ENCODE measurements at regions not wholly inside any gene's neighbourhood (a gene's known extent, or its start where the extent isn't known, plus 50 kb on each side); places are given as distances from the start of the nearest gene placed in this dataset.

DNA sequence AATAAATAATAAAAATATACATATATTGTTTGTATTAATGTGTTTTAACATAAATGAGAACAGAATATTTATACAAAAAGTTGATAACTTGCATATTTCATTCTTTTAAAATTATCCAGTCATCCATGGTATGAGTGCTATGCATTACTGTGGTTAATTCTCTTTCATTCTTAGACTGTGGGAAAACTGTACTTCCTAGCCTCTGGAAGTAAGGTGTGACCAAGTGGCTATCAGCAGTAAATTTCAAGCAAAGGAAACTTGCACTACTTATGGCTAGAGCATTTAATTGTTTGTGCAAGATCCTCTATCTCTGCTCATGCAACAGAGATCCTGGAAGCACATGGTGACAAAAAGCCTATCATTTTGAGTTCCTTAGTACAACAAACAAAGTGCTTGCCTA lies 1054.5 kb upstream of the PABPC4L start:
- in situ Hi-C loops (cut with HindIII; ENCODE audit: low pct_ligation_motif_present, low pct_unique_long_range_greater_than_20kb, low sequenced_read_pairs) = no loop called here
- DNase-seq = no peak

DNA sequence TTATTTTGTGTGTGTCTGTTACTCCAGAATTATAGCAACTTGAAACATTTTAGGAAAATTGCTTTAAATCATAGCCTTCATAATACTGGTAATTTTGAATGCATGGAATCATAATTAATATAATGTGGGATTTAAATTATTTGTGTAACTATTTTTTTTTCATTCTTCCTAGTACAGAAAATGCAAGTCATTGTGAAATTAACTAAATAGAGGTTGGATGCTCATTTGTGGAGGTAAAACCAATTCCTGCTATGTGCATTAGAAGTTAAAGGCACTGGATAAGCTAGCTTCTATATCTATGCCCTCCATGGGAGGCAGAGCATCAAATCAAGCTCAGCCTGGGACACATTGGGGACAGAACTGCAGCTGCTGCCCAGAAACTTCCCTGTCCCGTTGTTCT lies 1048.5 kb upstream of the PABPC4L start:
- in situ Hi-C loops (cut with HindIII; ENCODE audit: low pct_ligation_motif_present, low pct_unique_long_range_greater_than_20kb, low sequenced_read_pairs) = no loop called here
- no peak for DNase-seq

DNA sequence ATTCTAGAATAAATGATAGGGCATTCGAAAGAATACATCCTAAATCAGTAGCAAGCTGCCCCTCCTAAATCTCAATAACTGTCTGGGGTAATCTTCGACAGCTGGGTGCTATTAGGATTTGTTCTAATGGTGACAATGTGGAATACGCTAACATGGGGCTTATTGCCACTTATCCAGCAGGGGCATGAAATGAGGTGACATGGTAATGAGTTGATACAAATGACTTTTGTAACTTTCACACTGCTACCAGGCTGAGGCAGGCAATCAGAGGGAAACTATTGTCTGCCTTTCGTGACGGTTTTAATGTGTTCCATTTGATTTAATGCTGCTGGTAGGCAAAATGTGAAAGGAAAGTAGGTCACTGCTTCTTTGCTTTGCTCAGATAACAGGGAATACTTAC lies 1047.4 kb upstream of the PABPC4L start:
- no peak for DNase-seq

DNA sequence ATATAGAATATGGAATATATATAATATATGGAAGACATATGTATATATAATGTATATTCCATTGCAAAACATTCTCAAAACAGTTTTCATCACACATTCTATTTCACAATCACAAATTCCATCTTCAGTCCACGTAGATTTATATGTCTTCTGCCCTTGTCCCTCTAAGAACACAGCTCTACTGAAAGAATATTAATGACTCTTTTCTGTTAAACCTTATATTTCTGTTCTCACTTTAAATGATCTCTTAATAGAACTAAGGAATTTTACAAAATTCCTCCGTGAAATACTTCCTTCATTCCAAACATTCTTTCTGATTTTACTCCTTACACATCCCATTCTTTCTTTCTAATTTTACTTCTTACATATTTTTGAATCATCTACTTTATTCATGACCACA lies 1043.1 kb upstream of the PABPC4L start:
- DNase-seq = no peak
- in situ Hi-C loops (cut with HindIII; ENCODE audit: low pct_ligation_motif_present, low pct_unique_long_range_greater_than_20kb, low sequenced_read_pairs) = no loop called here

More for the DNA sequence above, 1047.4 kb upstream of the PABPC4L start:
- in situ Hi-C loops (cut with HindIII; ENCODE audit: low pct_ligation_motif_present, low pct_unique_long_range_greater_than_20kb, low sequenced_read_pairs) = no loop called here

DNA sequence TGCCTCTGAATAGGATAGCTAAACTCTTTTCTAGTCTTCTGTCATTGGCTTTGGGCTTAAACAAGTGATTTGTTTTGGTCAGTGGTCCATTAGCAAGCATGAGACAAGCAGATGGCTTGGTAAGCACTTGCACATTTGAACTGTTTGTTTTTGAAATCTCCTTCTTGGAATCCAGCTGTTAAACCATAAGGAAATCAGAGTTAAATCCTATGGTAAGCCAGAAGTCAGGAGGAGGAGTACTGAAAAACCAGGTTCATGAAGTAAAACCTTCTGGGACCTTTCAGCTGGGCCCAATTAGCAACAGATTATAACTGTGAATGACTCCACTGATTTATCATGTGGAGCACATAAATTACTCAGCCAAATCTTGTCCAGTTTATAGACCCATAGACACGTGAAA lies 1042.5 kb upstream of the PABPC4L start:
- DNase-seq = no peak
- in situ Hi-C loops (cut with HindIII; ENCODE audit: low pct_ligation_motif_present, low pct_unique_long_range_greater_than_20kb, low sequenced_read_pairs) = no loop called here

DNA sequence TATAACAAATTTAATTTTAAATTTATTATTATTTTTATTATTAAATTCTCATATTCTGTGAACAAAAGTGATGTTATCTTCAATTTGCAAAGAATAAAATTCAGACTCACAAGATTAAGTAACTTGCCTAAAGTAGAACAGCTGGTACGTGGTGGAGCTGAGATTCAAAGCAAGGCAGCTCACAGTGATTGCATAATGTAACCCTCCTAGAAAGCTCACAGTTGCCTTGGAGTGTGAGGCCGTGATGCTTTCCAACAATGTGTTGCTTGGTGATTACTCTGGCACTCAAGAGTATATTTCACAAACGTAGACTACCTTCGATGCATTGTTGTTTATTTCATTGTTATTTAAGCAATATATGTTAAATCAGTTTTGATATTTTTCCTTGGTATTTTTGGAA lies 1039.2 kb upstream of the PABPC4L start:
- DNase-seq = no peak
- in situ Hi-C loops (cut with HindIII; ENCODE audit: low pct_ligation_motif_present, low pct_unique_long_range_greater_than_20kb, low sequenced_read_pairs) = no loop called here

DNA sequence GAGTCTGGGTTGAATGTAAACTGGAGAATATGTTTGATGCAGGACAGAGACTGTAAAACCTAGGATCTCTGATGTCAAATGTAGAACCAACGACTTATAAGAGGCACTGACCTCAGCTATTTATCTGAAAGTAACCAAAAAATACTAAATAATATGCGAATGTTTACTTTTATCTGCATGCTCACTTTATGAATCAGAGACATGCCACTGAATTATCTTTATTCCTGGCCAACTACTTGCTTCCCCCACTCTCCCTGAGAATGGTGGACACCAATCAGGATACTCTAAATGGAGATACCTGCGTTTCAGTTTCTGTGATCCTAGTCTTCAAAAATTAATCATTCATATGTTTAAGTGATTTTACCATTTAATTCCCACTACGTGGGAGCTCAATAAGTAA lies 1038.4 kb upstream of the PABPC4L start:
- no peak for DNase-seq
- in situ Hi-C loops (cut with HindIII; ENCODE audit: low pct_ligation_motif_present, low pct_unique_long_range_greater_than_20kb, low sequenced_read_pairs) = no loop called here

DNA sequence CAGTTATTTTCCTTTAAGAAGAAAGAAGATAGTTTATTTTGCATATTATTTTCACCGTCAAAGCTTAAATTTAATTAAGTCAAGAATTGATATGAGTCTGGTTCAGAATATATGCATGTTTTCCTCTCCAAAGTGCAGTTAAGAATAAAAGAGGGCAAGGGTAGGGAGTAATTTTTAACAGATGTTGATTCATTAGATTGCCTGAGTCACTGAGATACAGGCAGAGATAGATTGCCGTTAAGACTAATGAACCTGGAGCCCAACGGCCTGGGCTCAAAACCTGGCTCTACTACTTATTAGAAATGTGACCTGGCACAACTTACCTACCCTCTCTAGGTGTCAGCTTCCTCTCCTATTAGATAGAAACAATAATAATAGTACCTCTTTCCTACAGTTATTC lies 1037.4 kb upstream of the PABPC4L start:
- in situ Hi-C loops (cut with HindIII; ENCODE audit: low pct_ligation_motif_present, low pct_unique_long_range_greater_than_20kb, low sequenced_read_pairs) = no loop called here
- DNase-seq = no peak

DNA sequence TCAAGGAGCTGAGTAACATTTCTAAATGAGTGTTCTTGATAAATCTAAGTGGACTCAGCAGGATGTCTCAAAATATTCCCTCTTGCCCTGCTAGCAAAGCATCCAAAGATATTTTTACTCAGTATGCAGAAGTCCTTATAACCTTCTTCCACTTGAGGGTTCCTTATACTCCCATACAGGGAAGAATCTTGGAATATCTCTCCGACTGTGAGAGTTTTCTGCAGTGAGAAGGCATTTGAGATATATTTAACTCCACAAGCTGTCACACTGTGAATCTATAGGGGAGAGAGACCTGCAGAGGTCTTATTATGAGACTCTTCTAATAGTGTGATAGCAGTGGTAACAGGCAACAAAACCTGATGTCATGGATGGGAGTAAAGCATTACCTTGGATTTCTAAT lies 1034.5 kb upstream of the PABPC4L start:
- in situ Hi-C loops (cut with HindIII; ENCODE audit: low pct_ligation_motif_present, low pct_unique_long_range_greater_than_20kb, low sequenced_read_pairs) = no loop called here
- DNase-seq = no peak

DNA sequence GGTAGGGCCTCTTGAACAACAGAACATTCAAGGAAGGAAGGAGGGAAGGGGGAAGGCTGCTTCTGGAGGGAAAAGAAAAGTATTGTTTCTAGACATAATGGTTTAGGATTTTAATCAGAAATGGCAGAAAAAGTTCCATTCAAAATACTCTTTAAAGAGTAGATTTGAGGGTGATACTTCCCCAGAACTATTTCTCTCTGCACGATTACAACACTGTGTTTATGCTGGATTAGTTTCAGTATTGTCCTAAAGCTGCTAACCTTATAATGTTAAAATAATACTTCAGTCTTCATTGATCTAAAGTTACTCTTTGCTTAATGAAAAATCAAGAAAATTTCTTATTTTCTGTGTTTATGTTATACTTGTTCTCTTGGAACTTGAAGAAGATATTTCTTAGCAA lies 1026.3 kb upstream of the PABPC4L start:
- no peak for DNase-seq
- in situ Hi-C loops (cut with HindIII; ENCODE audit: low pct_ligation_motif_present, low pct_unique_long_range_greater_than_20kb, low sequenced_read_pairs) = no loop called here

DNA sequence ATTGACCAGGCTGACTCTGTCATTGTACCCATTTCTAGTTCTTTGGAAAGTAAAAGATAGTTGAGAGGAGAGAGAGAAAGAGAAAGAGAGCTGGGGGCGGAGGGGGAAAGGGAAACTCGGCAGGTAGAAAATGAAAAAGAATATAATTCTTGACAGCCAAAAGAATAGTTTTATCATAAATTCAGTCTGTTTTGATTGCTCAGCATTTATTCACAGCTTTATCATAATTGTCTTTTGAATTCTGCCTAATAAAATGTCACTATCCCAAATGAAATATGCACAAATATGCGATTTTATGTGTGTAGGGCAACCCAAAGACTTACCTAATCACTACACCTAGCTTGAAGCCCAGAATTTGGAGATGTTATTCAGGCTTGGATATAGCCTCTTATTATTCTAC lies 1024.0 kb upstream of the PABPC4L start:
- in situ Hi-C loops (cut with HindIII; ENCODE audit: low pct_ligation_motif_present, low pct_unique_long_range_greater_than_20kb, low sequenced_read_pairs) = no loop called here
- no peak for DNase-seq

DNA sequence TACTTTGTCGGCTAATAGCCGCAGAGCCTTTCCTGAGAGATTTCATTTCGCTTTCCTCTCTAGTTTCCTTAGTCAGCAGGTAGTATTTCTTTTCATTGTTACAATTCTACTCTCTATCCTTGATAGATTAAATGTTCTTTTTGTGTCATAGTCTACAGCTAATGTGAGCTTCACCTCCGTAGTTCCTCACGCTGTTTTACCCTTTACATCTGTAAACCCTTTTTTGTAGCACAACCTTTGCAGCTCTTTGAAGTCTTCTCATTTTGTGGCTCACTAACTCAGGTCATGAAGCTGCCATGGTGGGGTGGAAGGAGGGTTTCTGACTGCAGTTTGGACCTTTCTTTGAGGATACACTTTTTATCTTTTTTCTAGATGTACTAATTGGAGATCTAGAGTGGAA lies 1008.8 kb upstream of the PABPC4L start:
- in situ Hi-C loops (cut with HindIII; ENCODE audit: low pct_ligation_motif_present, low pct_unique_long_range_greater_than_20kb, low sequenced_read_pairs) = no loop called here
- DNase-seq = no peak

DNA sequence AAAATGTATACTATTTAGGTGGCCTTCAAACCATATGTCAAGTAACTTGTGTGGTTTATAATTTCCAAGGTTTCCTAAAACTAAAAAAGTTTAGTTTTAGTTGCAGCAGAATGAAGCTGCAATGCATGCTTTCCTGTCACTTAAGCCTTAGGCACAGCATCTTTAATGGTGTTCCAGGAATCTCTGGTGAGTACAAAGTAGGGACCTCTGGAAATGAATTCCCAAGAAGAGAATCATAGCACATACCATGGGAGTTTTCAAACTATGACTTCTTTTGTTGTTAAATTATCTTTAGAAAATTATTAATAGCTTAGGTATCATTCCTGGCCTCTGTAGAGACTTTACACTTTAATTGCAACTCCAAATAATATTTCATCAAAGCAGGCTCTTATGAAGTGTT lies 1005.9 kb upstream of the PABPC4L start:
- DNase-seq = no peak
- in situ Hi-C loops (cut with HindIII; ENCODE audit: low pct_ligation_motif_present, low pct_unique_long_range_greater_than_20kb, low sequenced_read_pairs) = no loop called here

DNA sequence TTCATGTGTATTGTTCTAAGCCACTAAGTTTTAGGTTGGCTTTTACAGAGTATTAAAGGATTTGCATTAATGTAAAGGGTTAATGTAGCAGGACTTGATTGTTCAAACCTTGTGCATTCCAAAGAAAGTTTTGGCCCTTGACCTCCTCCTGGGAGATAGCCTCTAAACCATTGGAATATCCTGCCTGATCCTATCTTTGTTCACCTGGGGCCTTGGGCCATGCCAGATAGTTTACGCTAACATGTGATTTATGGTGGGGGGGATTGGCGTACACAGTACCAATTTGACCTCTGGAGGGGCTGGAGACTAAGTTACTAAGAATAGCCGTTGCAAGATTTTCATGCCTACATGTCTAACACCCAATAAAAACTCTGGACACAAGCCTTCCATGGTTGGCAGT lies 1002.7 kb upstream of the PABPC4L start:
- in situ Hi-C loops (cut with HindIII; ENCODE audit: low pct_ligation_motif_present, low pct_unique_long_range_greater_than_20kb, low sequenced_read_pairs) = no loop called here
- DNase-seq = no peak

DNA sequence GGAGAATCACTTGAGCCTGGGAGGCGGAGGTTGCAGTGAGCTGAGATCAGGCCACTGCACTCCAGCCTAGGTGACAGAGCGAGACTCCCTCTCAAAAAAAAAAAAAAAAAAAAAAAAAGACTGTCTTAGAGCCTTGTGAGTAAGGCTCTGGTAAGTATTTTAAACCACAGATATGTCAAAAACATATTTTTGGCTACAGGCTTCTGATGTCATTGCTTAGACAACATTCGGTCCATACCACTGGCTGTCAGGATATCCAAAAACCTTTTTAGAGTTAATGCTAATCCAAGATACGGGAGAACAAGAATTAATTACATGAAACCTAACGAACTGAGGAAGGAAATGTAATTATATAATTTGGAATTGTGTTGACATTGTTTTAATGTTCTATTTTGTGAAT lies 999.5 kb upstream of the PABPC4L start:
- DNase-seq = no peak
- in situ Hi-C loops (cut with HindIII; ENCODE audit: low pct_ligation_motif_present, low pct_unique_long_range_greater_than_20kb, low sequenced_read_pairs) = no loop called here

DNA sequence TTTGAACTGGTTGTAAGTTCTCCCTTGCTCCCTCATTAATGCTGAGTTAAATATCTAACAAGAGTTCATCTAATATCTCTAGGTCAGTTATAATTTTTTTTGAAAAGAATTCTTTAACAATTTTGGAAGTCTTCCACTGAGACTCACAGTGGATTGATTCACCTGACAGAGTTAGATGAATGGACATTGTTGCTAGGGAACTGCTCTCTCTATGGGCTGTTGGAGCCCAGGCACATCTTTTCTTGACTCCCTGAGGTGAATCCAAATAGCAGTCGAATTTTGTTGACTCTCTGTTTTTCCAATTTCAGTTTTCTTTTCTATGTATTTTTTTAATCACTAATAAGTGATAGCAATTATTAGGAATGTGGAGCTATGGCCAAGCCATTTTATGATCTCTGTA lies 996.1 kb upstream of the PABPC4L start:
- DNase-seq = no peak
- in situ Hi-C loops (cut with HindIII; ENCODE audit: low pct_ligation_motif_present, low pct_unique_long_range_greater_than_20kb, low sequenced_read_pairs) = no loop called here

DNA sequence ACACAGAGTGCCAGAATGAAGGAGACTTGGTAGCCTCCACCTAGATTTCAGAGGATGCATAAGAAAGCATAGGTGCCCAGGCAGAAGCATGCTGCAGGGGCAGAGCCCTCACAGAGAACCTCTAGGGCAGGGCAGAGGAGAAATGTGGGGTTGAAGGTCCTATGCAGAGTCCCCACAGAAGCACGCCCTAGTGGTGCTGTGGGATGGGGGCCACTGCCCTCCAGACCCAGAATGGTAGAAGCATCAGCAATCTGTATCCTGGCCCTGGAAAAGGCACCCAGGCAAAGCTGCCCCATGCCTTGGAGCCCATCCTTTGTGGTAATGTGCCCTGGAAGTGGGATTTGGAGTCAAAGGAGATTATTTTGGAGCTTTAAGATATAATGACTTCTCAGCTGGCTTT lies 992.9 kb upstream of the PABPC4L start:
- DNase-seq = no peak
- in situ Hi-C loops (cut with HindIII; ENCODE audit: low pct_ligation_motif_present, low pct_unique_long_range_greater_than_20kb, low sequenced_read_pairs) = no loop called here

DNA sequence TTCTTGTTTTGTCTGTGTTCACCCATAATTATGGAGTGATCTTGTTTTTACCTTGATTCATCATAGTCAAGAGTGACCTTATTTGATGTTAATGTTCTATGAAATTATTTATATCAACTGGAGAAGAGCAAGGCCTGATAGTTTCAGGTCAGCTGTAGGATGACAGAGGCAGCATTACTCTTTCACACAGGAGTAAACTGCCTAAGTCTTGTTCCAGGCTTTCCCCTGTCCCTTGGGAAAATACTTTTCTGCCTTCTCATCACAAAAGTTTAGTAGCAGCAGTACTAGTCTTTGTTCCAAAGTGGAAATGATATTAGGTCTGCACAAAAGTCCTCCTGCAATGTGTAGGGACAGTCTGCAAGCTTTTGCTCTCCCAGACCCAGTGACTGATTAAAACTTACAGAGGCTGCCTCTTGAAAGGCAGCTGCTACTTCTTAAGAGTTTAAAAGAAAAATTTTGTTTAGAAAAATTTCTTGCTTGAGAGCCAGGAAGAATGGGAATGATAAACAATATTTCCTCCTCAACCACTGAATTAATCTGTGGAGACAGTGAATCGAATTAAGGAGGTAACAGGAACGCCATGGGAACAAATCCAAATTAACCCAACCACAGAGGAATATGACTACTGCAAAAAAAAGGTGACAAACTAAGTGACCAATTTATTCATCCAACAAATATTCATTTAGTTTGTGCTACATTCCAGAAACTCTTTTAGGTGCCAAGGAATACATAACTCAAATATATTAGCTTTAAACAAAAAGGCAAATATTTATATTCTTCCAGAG lies 991.4 kb upstream of the PABPC4L start:
- DNase-seq = no peak

DNA sequence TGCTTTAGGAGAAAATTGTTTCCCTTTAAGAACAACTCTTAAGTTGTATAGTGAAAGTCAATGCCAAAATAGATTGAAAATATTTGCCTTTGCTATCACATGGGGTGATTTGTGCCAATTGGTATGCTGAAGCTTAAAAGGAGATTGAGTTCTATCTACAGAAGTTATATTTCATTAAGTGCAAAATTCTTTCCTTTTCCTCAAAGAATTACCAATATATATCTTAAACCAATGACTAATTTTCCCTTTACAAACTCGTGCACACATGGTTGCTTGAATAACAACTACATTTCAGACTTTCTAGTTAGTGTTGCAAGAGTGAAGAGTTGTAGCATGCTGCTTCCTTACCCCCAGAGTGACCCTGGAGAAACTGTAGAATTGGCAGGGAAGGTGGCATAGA lies 990.0 kb upstream of the PABPC4L start:
- in situ Hi-C loops (cut with HindIII; ENCODE audit: low pct_ligation_motif_present, low pct_unique_long_range_greater_than_20kb, low sequenced_read_pairs) = no loop called here
- no peak for DNase-seq

More for the DNA sequence above, 991.4 kb upstream of the PABPC4L start:
- in situ Hi-C loops (cut with HindIII; ENCODE audit: low pct_ligation_motif_present, low pct_unique_long_range_greater_than_20kb, low sequenced_read_pairs) = no loop called here

DNA sequence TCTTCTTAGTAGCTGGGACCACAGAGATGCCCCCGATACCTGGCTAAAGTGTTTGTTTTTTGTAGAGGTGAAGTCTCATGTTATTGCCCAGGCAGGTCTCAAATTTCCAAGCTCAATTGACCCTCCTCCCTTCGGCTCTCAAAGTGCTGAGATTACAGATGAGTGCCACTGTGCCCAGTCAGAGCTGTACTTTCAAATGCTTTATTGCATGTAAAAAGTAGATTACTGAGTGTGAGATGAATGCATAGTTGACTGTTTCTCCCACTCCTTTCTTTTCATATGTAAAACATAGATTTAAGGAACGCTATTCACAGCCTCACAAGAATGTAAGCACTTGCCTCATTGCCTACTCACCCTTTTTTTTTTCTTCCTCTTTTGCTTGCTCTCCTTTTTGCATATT lies 984.4 kb upstream of the PABPC4L start:
- DNase-seq = no peak
- in situ Hi-C loops (cut with HindIII; ENCODE audit: low pct_ligation_motif_present, low pct_unique_long_range_greater_than_20kb, low sequenced_read_pairs) = no loop called here

DNA sequence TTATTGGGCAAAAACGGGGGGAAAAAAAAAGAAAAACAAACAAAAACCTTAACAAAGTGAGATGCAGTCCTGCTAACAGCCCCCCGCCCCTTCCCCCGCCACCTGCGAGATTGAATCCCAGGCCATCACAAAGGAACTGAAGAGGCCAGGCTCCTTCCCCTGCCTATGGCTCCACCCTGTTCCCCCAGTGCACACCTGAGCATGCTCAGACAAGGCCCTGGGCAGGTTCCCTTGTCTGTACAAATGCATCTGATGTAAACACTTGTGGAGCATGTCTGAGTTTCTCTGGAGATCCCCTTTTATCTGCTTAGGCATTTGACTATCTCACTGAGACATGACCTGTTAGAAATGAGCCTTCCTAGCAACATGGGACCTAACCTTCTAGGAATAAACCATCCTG lies 983.7 kb upstream of the PABPC4L start:
- no peak for DNase-seq
- in situ Hi-C loops (cut with HindIII; ENCODE audit: low pct_ligation_motif_present, low pct_unique_long_range_greater_than_20kb, low sequenced_read_pairs) = no loop called here
